Immature natural killer cell (primary cell): ENCODE measurements at regions not wholly inside any gene's neighbourhood (a gene's known extent, or its start where the extent isn't known, plus 50 kb on each side); places are given as distances from the start of the nearest gene placed in this dataset.
"Not testable (repeated sequence)": the region's sequence is repeated elsewhere in the genome, so short reads cannot be mapped to it uniquely, and the experiment has no call there.

Experiments used
- DNase-seq, 3 donors: peaks; one replicate each; pipeline ENCODE4 v3.0.0; 2022; ENCODE audit warnings: mixed read lengths in 1 of 3
- H3K27ac Mint-ChIP-seq, 6 donors: one replicate each; pipeline ENCODE4 v1.8.0; 2020; ENCODE audit warnings: mixed read lengths in 6 of 6, mild to moderate bottlenecking in 5 of 6, inconsistent platforms in 4 of 6, moderate library complexity in 3 of 6
- H3K27me3 Mint-ChIP-seq, 3 donors: one replicate each; pipeline ENCODE4 v1.8.0; 2020 to 2021; ENCODE audit warnings: low read depth in 3 of 3, mild to moderate bottlenecking in 3 of 3, mixed read lengths in 3 of 3, moderate library complexity in 3 of 3, inconsistent platforms in 1 of 3
- H3K36me3 Mint-ChIP-seq, 3 donors: one replicate each; pipeline ENCODE4 v1.8.0; 2020; ENCODE audit warnings: mixed read lengths in 3 of 3, inconsistent platforms in 2 of 3, mild to moderate bottlenecking in 2 of 3
- H3K4me1 Mint-ChIP-seq, 2 donors: one replicate each; pipeline ENCODE4 v1.8.0; 2020; ENCODE audit warnings: inconsistent platforms in 2 of 2, mild to moderate bottlenecking in 2 of 2, mixed read lengths in 2 of 2, moderate library complexity in 1 of 2
- H3K4me3 Mint-ChIP-seq, 5 donors: one replicate each; pipeline ENCODE4 v1.8.0; 2020; ENCODE audit warnings: mild to moderate bottlenecking in 5 of 5, mixed read lengths in 5 of 5, inconsistent platforms in 3 of 5, moderate library complexity in 3 of 5
- H3K9me3 Mint-ChIP-seq, 6 donors: one replicate each; pipeline ENCODE4 v1.8.0; 2020; ENCODE audit warnings: mild to moderate bottlenecking in 6 of 6, mixed read lengths in 6 of 6, inconsistent platforms in 4 of 6, moderate library complexity in 3 of 6

DNA sequence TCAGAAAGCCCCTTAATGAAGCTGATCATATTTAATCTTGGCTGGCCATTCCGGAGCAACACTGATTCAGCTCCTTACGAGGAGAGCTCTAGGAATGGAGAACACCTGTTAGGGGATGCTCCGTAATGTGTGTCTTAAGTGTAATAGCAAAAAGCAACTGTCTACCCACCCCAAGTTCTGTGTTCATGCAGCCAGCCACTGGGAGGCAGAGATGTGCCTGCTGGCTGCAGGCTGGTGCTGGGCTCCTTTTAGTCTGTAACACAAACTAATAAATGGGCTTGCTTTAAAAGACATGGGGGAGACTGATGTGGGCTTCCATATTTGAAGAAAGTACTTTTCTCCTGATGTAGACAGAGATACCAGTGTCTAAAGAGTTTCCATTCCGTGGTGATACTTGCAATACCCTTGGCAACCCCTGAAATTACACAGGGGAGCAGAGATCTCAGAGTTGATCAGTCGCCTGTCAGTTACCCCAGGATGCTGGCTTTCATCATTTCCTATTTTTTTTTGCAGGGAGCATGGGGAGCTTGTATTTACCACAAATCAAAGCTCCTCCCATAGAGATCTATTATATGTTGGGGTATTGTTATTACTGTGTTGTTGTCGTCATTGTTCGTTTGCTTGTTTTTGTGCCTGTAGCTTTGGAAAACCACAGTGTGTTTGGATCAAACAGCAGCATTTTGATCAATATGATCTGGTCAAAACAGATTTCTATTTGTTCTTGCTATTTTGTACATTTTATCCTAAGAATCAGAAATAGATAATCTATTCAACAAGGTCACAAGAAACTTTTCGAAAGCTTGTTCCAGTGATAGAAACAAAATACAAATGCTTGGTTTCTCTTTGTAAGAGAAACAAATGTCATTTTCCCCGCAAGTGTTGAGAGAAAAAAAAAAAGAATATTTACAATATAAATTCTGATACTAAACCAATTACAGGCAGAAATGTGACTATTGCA, 65.8 kb downstream of the MTX3 start:
- Mint-ChIP-seq H3K4me3 (no peak overlapping the region), H3K4me1 (no peaks in the 10 kb centered on the region), H3K9me3 (peaks cover 0 to 9% (median under 1%) of the 10 kb centered on the region in 6 donors), H3K27me3 (peaks cover 1 to 16% (median 12%) of the 10 kb centered on the region in 3 donors), H3K27ac (no peak overlapping the region), H3K36me3 (no peaks in the 10 kb centered on the region)
- DNase-seq, result no peak

DNA sequence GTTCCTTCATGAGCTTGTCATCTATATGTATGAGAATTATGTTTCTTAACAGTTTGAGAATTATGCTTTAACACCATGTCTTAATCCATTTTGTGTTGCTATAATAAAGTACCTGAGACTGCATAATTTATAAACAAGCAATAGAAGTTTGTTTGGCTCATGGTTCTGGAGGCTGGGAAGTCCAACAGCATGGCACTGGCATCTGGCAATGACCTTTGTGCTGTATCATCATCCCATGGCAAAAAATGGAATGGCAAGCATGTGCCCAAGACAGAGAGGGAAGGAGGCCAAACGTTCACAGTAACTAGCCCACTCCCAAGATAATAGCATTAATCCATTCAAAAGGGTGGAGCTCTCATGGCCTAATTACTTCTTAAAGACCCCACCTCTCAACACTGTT, 67.6 kb downstream of the MTX3 start:
- Mint-ChIP-seq H3K9me3 (peaks cover 0 to 9% (median 3%) of the 10 kb centered on the region in 6 donors), H3K4me1 (no peaks in the 10 kb centered on the region), H3K27me3 (peaks cover 1 to 17% (median 13%) of the 10 kb centered on the region in 3 donors), H3K36me3 (no peaks in the 10 kb centered on the region), H3K4me3 (no peak overlapping the region), H3K27ac (no peak overlapping the region)
- DNase-seq, result no peak

DNA sequence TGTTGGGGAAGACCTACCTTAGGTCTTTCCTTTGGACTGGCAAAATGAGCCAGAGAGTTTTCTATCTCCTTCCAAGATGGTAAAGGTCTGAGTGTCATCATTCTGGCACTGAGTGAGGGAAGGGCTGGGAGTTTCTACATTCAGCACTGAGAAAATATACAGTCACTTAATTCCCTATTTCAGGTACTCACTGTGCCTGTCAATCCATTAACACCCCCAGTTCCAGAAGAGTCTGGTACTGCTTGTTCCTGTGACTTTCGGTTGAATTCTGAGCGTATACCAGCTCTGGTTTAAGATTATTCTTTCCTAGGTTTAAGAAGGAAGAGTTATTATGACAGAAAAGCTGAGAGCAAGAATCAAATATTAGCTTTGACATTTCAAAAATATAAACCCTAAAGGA, 68.4 kb downstream of the MTX3 start:
- Mint-ChIP-seq H3K4me1 (no peaks in the 10 kb centered on the region), H3K27ac (no peak overlapping the region), H3K4me3 (no peak overlapping the region), H3K36me3 (no peaks in the 10 kb centered on the region), H3K9me3 (peaks cover 0 to 9% (median 3%) of the 10 kb centered on the region in 6 donors), H3K27me3 (peaks cover 1 to 17% (median 11%) of the 10 kb centered on the region in 3 donors)
- no peak for DNase-seq

DNA sequence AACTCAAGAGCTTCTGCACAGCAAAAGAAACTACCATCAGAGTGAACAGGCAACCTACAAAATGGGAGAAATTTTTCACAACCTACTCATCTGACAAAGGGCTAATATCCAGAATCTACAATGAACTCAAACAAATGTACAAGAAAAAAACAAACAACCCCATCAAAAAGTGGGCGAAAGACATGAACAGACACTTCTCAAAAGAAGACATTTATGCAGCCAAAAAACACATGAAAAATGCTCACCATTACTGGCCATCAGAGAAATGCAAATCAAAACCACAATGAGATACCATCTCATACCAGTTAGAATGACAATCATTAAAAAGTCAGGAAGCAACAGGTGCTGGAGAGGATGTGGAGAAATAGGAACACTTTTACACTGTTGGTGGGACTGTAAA, 83.6 kb downstream of the MTX3 start:
- not testable (repeated sequence) for H3K27ac Mint-ChIP-seq, H3K4me1 Mint-ChIP-seq

DNA sequence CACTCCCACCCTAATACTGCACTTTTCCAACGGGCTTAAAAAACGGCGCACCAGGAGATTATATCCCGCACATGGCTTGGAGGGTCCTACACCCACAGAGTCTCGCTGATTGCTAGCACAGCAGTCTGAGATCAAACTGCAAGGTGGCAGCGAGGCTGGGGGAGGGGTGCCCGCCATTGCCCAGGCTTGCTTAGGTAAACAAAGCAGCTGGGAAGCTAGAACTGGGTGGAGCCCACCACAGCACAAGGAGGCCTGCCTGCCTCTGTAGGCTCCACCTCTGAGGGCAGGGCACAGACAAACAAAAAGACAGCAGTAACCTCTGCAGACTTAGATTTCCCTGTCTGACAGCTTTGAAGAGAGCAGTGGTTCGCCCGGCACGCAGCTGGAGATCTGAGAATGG, 88.5 kb downstream of the MTX3 start:
- H3K27me3 Mint-ChIP-seq, result peaks cover 0 to 15% (median 2%) of the 10 kb centered on the region in 3 donors
- H3K4me3 Mint-ChIP-seq, DNase-seq, H3K27ac Mint-ChIP-seq, H3K36me3 Mint-ChIP-seq, H3K9me3 Mint-ChIP-seq, H3K4me1 Mint-ChIP-seq: not testable (repeated sequence)

More for the DNA sequence above, 83.6 kb downstream of the MTX3 start:
- DNase-seq, H3K9me3 Mint-ChIP-seq, H3K36me3 Mint-ChIP-seq, H3K4me3 Mint-ChIP-seq, H3K27me3 Mint-ChIP-seq: not testable (repeated sequence)

DNA sequence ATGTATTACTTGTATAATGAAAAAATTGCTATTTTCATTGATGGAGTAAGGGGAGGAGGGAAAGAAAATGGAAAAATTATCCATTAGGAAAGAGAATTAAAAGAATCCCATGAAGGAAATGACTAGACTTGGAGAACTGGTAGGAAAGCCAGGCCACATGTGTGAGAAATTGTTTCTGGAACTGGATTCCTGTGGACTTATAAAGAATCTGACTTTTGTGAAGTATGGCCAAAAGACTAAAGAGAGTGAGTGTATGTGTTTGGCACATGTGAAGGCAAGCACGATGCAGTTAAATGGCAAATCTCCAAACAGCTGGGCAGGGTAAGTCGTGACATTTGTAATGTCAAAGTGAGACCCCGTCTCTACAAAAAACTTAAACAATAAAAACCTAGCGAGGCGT, 89.4 kb downstream of the MTX3 start:
- H3K27ac Mint-ChIP-seq, result no peak overlapping the region
- H3K9me3 Mint-ChIP-seq, result peaks cover 0 to 3% (median under 1%) of the 10 kb centered on the region in 6 donors
- no peaks in the 10 kb centered on the region for H3K36me3 Mint-ChIP-seq
- no peak overlapping the region for H3K4me3 Mint-ChIP-seq
- peaks cover 0 to 20% (median 4%) of the 10 kb centered on the region in 3 donors for H3K27me3 Mint-ChIP-seq
- no peaks in the 10 kb centered on the region for H3K4me1 Mint-ChIP-seq
- DNase-seq, result no peak

DNA sequence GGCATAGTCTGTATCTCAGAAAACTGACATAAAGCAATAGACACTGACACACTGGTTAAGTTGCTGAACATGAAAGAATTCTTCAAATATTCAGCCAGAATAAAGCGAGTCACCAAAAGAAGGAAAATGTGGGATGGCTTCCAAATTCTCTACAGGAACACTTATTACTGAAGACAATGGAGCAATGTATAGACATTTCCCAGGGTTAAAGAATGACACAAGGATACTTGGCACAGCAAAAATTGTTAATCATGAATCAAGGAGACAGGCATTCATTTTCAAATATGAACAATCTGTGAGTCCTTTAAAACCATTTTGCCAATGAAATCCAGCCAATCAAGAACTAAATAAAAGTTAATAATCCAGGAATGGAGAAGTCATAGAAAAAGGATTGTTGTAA, 92.5 kb downstream of the MTX3 start:
- H3K9me3 Mint-ChIP-seq, result no peaks in the 10 kb centered on the region
- H3K36me3 Mint-ChIP-seq, result no peaks in the 10 kb centered on the region
- no peak for DNase-seq
- no peaks in the 10 kb centered on the region for H3K4me1 Mint-ChIP-seq
- no peak overlapping the region for H3K27ac Mint-ChIP-seq
- H3K27me3 Mint-ChIP-seq, result peaks cover 2 to 25% (median 7%) of the 10 kb centered on the region in 3 donors
- no peak overlapping the region for H3K4me3 Mint-ChIP-seq

DNA sequence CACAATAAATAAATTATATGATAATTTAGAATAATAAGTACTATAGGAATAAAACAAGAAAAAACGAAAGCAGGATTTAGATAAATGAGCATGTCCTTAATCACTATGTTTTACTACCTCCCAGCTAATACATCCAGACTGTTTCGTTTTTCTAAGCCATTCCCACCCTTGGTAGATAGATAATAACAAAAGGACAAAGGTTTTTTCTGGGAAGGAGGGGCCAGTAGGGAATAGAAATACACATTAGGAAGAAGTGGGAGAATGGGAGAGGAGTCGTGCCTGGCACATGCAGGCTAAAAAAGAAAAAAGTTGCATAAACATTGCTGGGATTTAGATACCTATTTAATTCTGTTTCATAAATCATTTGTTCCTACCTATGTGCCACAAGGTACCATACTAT, 97.1 kb downstream of the MTX3 start:
- no peaks in the 10 kb centered on the region for H3K36me3 Mint-ChIP-seq
- H3K9me3 Mint-ChIP-seq, result peaks cover 0 to 3% (median 0%) of the 10 kb centered on the region in 6 donors
- H3K4me1 Mint-ChIP-seq, result no peaks in the 10 kb centered on the region
- no peak overlapping the region for H3K27ac Mint-ChIP-seq
- peaks cover 2 to 13% (median 5%) of the 10 kb centered on the region in 3 donors for H3K27me3 Mint-ChIP-seq
- H3K4me3 Mint-ChIP-seq, result no peak overlapping the region
- DNase-seq, result no peak

DNA sequence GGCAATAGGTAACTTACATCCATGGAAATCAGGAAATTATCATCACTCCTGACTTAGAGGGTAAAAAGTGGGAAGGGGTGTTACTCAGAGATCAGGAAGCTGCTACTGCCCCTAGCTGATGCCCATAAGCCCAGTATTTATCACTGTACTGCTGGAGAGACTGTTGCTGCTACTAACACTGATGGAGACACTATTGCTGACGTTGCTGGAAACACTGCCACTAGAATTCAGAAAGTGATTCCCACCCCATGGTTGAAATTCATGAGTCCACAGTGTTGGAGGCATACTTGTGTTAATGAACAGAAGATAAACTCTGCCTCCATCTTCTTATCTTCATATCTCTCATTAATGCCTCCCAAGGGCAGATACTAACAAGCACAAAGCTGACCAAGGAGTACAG, 97.6 kb downstream of the MTX3 start:
- Mint-ChIP-seq H3K9me3 (peaks cover 0 to 3% (median 0%) of the 10 kb centered on the region in 6 donors), H3K4me3 (no peak overlapping the region), H3K36me3 (no peaks in the 10 kb centered on the region), H3K27ac (no peak overlapping the region), H3K4me1 (no peaks in the 10 kb centered on the region), H3K27me3 (peaks cover 2 to 13% (median 5%) of the 10 kb centered on the region in 3 donors)
- DNase-seq, result no peak

DNA sequence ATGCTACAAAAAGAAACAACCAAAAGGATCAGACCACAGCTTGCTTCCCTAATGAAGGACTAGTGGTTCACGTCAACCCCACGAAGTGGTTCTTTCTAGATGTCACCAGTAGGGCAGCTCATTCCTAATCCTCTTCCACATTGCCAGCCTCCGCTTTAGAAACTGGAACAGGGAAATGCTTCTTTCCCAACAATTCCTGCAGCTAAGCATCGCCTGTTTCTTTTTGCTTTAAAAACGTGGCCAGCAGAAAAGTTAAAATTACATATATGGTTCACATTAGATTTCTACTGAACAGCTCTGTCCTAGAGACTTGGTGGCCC, 100.2 kb downstream of the MTX3 start:
- no peak for DNase-seq
- H3K4me3 Mint-ChIP-seq, result no peak overlapping the region
- no peaks in the 10 kb centered on the region for H3K4me1 Mint-ChIP-seq
- peaks cover 0 to 5% (median 2%) of the 10 kb centered on the region in 3 donors for H3K27me3 Mint-ChIP-seq
- no peak overlapping the region for H3K27ac Mint-ChIP-seq
- peaks cover 0 to 3% (median 0%) of the 10 kb centered on the region in 6 donors for H3K9me3 Mint-ChIP-seq
- H3K36me3 Mint-ChIP-seq, result no peaks in the 10 kb centered on the region

DNA sequence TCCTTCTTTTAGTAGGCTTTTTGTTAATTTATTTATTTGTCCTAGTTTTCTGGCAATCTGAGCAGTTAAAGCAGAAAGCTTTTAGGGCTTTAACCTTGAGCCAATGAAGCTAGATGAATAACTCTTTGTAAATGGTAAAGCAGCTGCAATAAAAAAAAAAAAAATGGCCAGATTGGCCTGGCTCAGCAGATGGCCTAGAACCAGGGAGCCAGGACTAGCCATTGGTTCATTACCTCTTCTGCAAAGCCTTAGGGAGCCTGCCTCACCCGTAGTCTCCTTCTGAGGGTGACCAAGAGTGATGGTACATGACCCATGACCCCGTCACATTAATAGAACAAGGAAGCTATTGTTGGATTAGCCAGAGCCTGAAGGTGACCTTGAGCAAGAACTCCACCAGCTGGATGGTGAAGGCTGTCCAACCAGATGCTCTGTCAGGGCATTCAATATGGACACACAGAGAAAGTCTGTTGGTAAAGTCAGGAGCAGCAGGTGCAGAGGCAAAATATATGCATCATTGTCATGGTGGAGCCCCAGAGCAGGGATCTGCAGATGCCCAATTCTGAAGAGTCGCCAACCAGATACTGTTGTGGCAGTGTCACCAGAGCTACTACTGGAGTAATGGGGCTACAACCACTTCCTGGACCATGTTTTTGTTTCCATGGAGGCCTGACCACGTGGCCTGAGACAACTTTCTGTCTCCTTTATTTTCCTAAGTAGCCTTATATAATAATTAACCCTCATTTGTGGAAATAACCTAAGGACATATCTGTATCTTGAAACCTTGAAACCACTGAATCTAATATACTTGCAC, 100.7 kb downstream of the MTX3 start:
- Mint-ChIP-seq H3K4me1 (no peaks in the 10 kb centered on the region), H3K36me3 (no peaks in the 10 kb centered on the region), H3K27me3 (peaks cover 0 to 3% (median 0%) of the 10 kb centered on the region in 3 donors), H3K27ac (no peak overlapping the region), H3K4me3 (no peak overlapping the region), H3K9me3 (peaks cover 0 to 3% (median 0%) of the 10 kb centered on the region in 6 donors)
- DNase-seq, result no peak

DNA sequence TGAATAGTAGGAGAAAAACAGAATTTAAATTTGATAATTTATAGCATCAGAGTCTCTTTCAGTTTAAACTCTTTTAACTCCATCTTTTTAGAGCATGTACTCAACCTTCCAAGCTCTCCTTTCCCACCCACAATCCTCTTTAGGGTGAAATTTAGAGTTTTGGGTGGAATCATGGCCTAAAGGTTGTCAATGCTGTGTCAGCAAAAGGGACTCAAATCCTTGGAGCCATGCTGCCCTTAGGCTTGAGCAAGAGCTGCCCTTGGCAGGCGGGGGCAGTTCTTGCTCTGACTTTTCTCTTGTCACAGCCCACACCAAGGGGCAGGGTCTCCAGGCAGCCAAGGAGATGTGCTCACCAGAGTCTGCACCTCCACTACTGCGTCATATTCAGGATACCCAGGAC, 102.4 kb downstream of the MTX3 start:
- H3K27me3 Mint-ChIP-seq, result peaks cover 0 to 2% (median 0%) of the 10 kb centered on the region in 3 donors
- DNase-seq, result no peak
- H3K4me3 Mint-ChIP-seq, result no peak overlapping the region
- H3K27ac Mint-ChIP-seq, result no peak overlapping the region
- no peaks in the 10 kb centered on the region for H3K36me3 Mint-ChIP-seq
- peaks cover 0 to 3% (median 0%) of the 10 kb centered on the region in 6 donors for H3K9me3 Mint-ChIP-seq
- no peaks in the 10 kb centered on the region for H3K4me1 Mint-ChIP-seq

DNA sequence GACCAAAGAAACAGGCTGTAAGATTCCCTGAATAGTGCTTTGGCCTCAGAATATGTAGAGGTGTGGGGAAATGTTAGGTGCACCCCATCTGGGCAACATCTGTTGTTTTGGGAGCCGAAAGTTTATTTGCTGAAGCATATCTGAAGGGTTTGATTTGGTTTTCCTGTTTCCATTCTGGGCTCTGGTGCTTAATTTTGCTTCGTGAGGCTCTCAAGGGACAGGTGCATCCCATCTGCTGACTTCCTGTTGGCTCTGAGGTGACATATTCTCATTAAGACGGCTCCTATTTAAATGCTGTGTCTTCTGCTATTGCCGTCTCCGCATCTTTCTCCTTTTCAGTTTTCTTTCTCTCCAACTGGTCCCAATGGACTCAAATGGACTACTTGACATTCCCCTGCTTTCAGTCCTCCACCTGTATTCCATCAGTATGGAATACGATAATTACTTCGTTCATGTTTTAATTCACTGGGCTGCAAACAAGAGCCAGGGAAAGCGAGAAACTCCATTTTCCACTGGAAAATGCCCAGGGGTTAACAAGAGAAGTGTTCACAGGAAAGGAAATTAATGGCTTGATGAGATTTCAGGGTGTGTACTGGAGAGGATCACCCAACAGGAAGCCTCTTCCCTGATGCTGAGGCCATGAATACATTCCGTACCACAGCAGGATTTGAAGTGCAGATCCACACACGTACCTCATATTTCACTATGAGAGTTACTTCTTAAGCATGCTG, 104.0 kb downstream of the MTX3 start:
- Mint-ChIP-seq H3K27me3 (peaks cover 0 to 2% (median 0%) of the 10 kb centered on the region in 3 donors), H3K4me1 (no peaks in the 10 kb centered on the region), H3K9me3 (peaks cover 0 to 3% (median 0%) of the 10 kb centered on the region in 6 donors), H3K36me3 (no peaks in the 10 kb centered on the region), H3K27ac (no peak overlapping the region), H3K4me3 (no peak overlapping the region)
- no peak for DNase-seq
